IMR-90 (cell line): ENCODE measurements at regions not wholly inside any gene's neighbourhood (a gene's known extent, or its start where the extent isn't known, plus 50 kb on each side); places are given as distances from the start of the nearest gene placed in this dataset.
A peak's percentile ranks its signal among the peaks of the same experiment; 100 is the strongest.

ENCODE experiments used
- ATAC-seq: fragments of 200-7000 bp; cut with Tn5 transposase; 2 replicates; pipeline ENCODE4 v1.9.1; 2020; ENCODE audit warnings: low read depth, mild to moderate bottlenecking, moderate library complexity
- BruUV-seq: library from RNA; stranded (reverse); fragments of 400-500 nt; replicated peaks from 2 replicates; lab custom pipeline; 2021; lab: Mats Ljungman, UMichigan
- CTCF ChIA-PET: fragments of 300-600 bp; formaldehyde crosslinking; extraction: SDS; loops from one replicate; lab custom pipeline; 2021; ENCODE audit warnings: antibody characterized with exemption; lab: Yijun Ruan, JAX
- POLR2A ChIA-PET: fragments of 300-600 bp; sonication (Branson Sonifier 250); formaldehyde crosslinking; loops from one replicate; lab custom pipeline; 2022; ENCODE audit warnings: antibody characterized with exemption; ENCODE audit not compliant: unreplicated experiment; lab: Charles Lee
- DNase-seq: peaks from one replicate; pipeline ENCODE4 v3.0.0; 2013
- H2AFZ ChIP-seq: replicated peaks from 2 replicates; pipeline ENCODE3; 2013; ENCODE audit warnings: low read length, mild to moderate bottlenecking; ENCODE audit not compliant: poor library complexity
- H2AK5ac ChIP-seq: 2 replicates; pipeline ENCODE4 v1.6.1; 2013; ENCODE audit warnings: low read depth, low read length, inconsistent platforms
- H2AK9ac ChIP-seq: replicated peaks from 2 replicates; pipeline ENCODE3; 2013; ENCODE audit warnings: mild to moderate bottlenecking, low read depth, low read length, moderate library complexity; ENCODE audit not compliant: poor library complexity
- H2BK120ac ChIP-seq: 2 replicates; pipeline ENCODE4 v1.6.1; 2013; ENCODE audit warnings: low read depth, low read length, inconsistent platforms
- H2BK15ac ChIP-seq: 3 replicates; pipeline ENCODE4 v1.6.1; 2013; ENCODE audit warnings: low read depth, low read length, inconsistent platforms
- H2BK20ac ChIP-seq: 2 replicates; pipeline ENCODE4 v1.6.1; 2013; ENCODE audit warnings: low read depth, mild to moderate bottlenecking, inconsistent platforms, low read length, moderate library complexity
- H2BK5ac ChIP-seq: 2 replicates; pipeline ENCODE4 v1.6.1; 2013; ENCODE audit warnings: mild to moderate bottlenecking, low read depth, low read length, inconsistent platforms; ENCODE audit not compliant: poor library complexity, severe bottlenecking
- H3K14ac ChIP-seq: replicated peaks from 2 replicates; pipeline ENCODE4 v1.6.1; 2013; ENCODE audit warnings: low read depth, low read length, inconsistent platforms
- H3K18ac ChIP-seq: 2 replicates; pipeline ENCODE4 v1.6.1; 2013; ENCODE audit warnings: low read depth, low read length, control low read depth
- H3K23ac ChIP-seq: 2 replicates; pipeline ENCODE4 v1.6.1; 2013; ENCODE audit warnings: low read depth, low read length, inconsistent platforms
- H3K27ac ChIP-seq: 2 replicates; pipeline ENCODE4 v1.5.1; 2013; ENCODE audit warnings: mild to moderate bottlenecking, control low read depth, low read length; ENCODE audit not compliant: insufficient read depth
- H3K27me3 ChIP-seq: 2 replicates; pipeline ENCODE4 v1.6.1; 2013; ENCODE audit warnings: low read length; ENCODE audit not compliant: control insufficient read depth, insufficient read depth
- H3K36me3 ChIP-seq: 2 replicates; pipeline ENCODE4 v1.6.1; 2013; ENCODE audit warnings: low read length, mixed read lengths; ENCODE audit not compliant: control insufficient read depth, insufficient read depth
- H3K4ac ChIP-seq: 2 replicates; pipeline ENCODE4 v1.6.1; 2013; ENCODE audit warnings: low read depth, low read length, inconsistent platforms
- H3K4me1 ChIP-seq: 2 replicates; pipeline ENCODE4 v1.6.1; 2013; ENCODE audit warnings: low read length, mixed read lengths; ENCODE audit not compliant: control insufficient read depth, insufficient read depth
- H3K4me2 ChIP-seq: 2 replicates; pipeline ENCODE4 v1.6.1; 2013; ENCODE audit warnings: low read depth, mild to moderate bottlenecking, control low read depth, low read length, moderate library complexity
- H3K4me3 ChIP-seq: 2 replicates; pipeline ENCODE4 v1.5.1; 2013; ENCODE audit warnings: low read depth, mild to moderate bottlenecking, control low read depth, low read length, moderate library complexity; ENCODE audit not compliant: insufficient read depth
- H3K56ac ChIP-seq: 2 replicates; pipeline ENCODE4 v1.6.1; 2013; ENCODE audit warnings: low read length, inconsistent platforms; ENCODE audit not compliant: insufficient read depth; ENCODE audit errors: extremely low read depth
- H3K79me1 ChIP-seq, 2 experiments: 2 replicates each; pipeline ENCODE4 v1.6.1; 2013; ENCODE audit warnings: low read length in 2 of 2, inconsistent platforms in 1 of 2, low read depth in 1 of 2
- H3K9ac ChIP-seq: 2 replicates; pipeline ENCODE4 v1.6.1; 2013; ENCODE audit warnings: low read depth, low read length, control low read depth
- H3K9me1 ChIP-seq: 2 replicates; pipeline ENCODE4 v1.6.1; 2013; ENCODE audit warnings: low read length, inconsistent platforms; ENCODE audit not compliant: insufficient read depth
- H3K9me3 ChIP-seq: 2 replicates; pipeline ENCODE4 v1.6.1; 2013; ENCODE audit warnings: low read length; ENCODE audit not compliant: control insufficient read depth, insufficient read depth
- H4K20me1 ChIP-seq: 2 replicates; pipeline ENCODE4 v1.6.1; 2013; ENCODE audit warnings: low read length, inconsistent platforms; ENCODE audit not compliant: insufficient read depth
- H4K5ac ChIP-seq: 2 replicates; pipeline ENCODE4 v1.6.1; 2013; ENCODE audit warnings: mild to moderate bottlenecking, low read depth, low read length, control low read depth
- H4K8ac ChIP-seq, 2 experiments: 2 replicates each; pipeline ENCODE4 v1.6.1; 2013; ENCODE audit warnings: low read depth in 2 of 2, low read length in 2 of 2, control low read depth in 1 of 2, inconsistent platforms in 1 of 2
- H4K91ac ChIP-seq: 2 replicates; pipeline ENCODE4 v1.6.1; 2013; ENCODE audit warnings: low read depth, low read length, inconsistent platforms; ENCODE audit not compliant: insufficient read depth
- FOS ChIP-seq: fragments of 150-350 bp; IDR thresholded peaks from 2 replicates; pipeline ENCODE4 v1.6.1; 2016; ENCODE audit warnings: low read depth, low read length
- POLR2A ChIP-seq: IDR thresholded peaks from 2 replicates; pipeline ENCODE4 v1.6.1; 2012; ENCODE audit warnings: mild to moderate bottlenecking, low read depth, low read length
- RAD21 ChIP-seq: IDR thresholded peaks from 2 replicates; pipeline ENCODE4 v1.6.1; 2012; ENCODE audit warnings: low read length, improper control_type of control experiment
- WGBS, 2 experiments: methylation state at CpG; one replicate each; pipeline versions ENCODE4 v1.1.5 to v1.1.7; 2013; ENCODE audit warnings: missing lambda C conversion rate in 2 of 2; ENCODE audit not compliant: insufficient read length in 1 of 2; ENCODE audit errors: extremely low coverage in 2 of 2; 5-methylcytosine and 5-hydroxymethylcytosine counted together
- dilution Hi-C: fragments of 300-500 bp; cut with HindIII; formaldehyde crosslinking; loops from one replicate; pipeline ENCODE4 v1.14.3; 2018; ENCODE audit warnings: low sequenced_read_pairs; ENCODE audit not compliant: unreplicated experiment
- in situ Hi-C: fragments of 300-500 bp; cut with MboI; formaldehyde crosslinking; loops from 3 replicates; pipeline ENCODE4 v1.14.3; 2019; ENCODE audit warnings: low sequenced_read_pairs, inconsistent platforms, mixed read lengths
- intact Hi-C: fragments of 100-400 bp; cut with micrococcal nuclease; formaldehyde crosslinking; loops from 2 replicates; pipeline ENCODE4 v1.10.0; 2022

- no peak overlapping the region for H4K91ac ChIP-seq
- no peak overlapping the region for H3K23ac ChIP-seq
- WGBS, 2 experiments: no CpG with 5 or more reads among the region's 1 CpG
- no peak overlapping the region for H3K4me3 ChIP-seq
- no peak overlapping the region for H4K8ac ChIP-seq
- DNase-seq: no peak
- H2BK15ac ChIP-seq: no peak overlapping the region
- no peak overlapping the region for H3K27ac ChIP-seq
- H2AK5ac ChIP-seq: no peak overlapping the region
- no TSS peak for BruUV-seq
- no peaks in the 10 kb centered on the region; the same call in 1 of the 2 replicates for H3K27me3 ChIP-seq
- H2BK20ac ChIP-seq: no peak overlapping the region
- H3K14ac ChIP-seq: no peak overlapping the region
- no peaks in the 10 kb centered on the region for H3K36me3 ChIP-seq
- H2BK120ac ChIP-seq: no peak overlapping the region
- CTCF ChIA-PET: interaction anchor here (1.4 to 1.7 kb wide), 2 partner anchors 13 kb away, joined by 4 read pairs; no protein-coding TSS in a partner anchor
- no peak overlapping the region for H2AFZ ChIP-seq
- H3K18ac ChIP-seq: no peak overlapping the region
- peak overlapping the region; percentile 16 for H2AK9ac ChIP-seq
- no peaks in the 10 kb centered on the region for H3K79me1 ChIP-seq
- no peak overlapping the region for H3K56ac ChIP-seq
- H3K4me2 ChIP-seq: no peak overlapping the region
- ATAC-seq: no peak
- no peak overlapping the region for H2BK5ac ChIP-seq
- H4K20me1 ChIP-seq: no peaks in the 10 kb centered on the region
- TF ChIP-seq RAD21 (no peak), FOS (no peak), POLR2A (no peak)
- dilution Hi-C loops: no loop called here
- H3K9me3 ChIP-seq: no peaks in the 10 kb centered on the region
- POLR2A ChIA-PET: no interaction called here
- H3K4ac ChIP-seq: no peak overlapping the region
- in situ Hi-C loops: no loop called here
- H3K4me1 ChIP-seq: no peaks in the 10 kb centered on the region
- no peak overlapping the region for H3K9ac ChIP-seq
- intact Hi-C loops: no loop called here
- H4K5ac ChIP-seq: no peak overlapping the region
- H3K9me1 ChIP-seq: no peaks in the 10 kb centered on the region
Measured at GRCh38 chr2:84327645-84328249, 131.3 kb downstream of the SUCLG1 start.
